LNCaP clone FGC (cell line): ENCODE measurements at regions not wholly inside any gene's neighbourhood (a gene's known extent, or its start where the extent isn't known, plus 50 kb on each side); places are given as distances from the start of the nearest gene placed in this dataset.
A peak's percentile ranks its signal among the peaks of the same experiment; 100 is the strongest.

Experiments used
- DNase-seq: peaks from one replicate; pipeline ENCODE4 v3.0.0-alpha.2; 2011; ENCODE audit warnings: low read depth
- H3K4me3 ChIP-seq: 2 replicates; pipeline ENCODE4 v1.5.1; 2011; ENCODE audit warnings: mild to moderate bottlenecking, low read depth, low read length, control low read depth
- TF ChIP-seq, protein P1 (sequence below): IDR thresholded peaks from 2 replicates; pipeline ENCODE4 v1.5.1; 2012; ENCODE audit warnings: mild to moderate bottlenecking; ENCODE audit not compliant: control insufficient read depth, insufficient read depth; ENCODE audit errors: extremely low read depth

DNA sequence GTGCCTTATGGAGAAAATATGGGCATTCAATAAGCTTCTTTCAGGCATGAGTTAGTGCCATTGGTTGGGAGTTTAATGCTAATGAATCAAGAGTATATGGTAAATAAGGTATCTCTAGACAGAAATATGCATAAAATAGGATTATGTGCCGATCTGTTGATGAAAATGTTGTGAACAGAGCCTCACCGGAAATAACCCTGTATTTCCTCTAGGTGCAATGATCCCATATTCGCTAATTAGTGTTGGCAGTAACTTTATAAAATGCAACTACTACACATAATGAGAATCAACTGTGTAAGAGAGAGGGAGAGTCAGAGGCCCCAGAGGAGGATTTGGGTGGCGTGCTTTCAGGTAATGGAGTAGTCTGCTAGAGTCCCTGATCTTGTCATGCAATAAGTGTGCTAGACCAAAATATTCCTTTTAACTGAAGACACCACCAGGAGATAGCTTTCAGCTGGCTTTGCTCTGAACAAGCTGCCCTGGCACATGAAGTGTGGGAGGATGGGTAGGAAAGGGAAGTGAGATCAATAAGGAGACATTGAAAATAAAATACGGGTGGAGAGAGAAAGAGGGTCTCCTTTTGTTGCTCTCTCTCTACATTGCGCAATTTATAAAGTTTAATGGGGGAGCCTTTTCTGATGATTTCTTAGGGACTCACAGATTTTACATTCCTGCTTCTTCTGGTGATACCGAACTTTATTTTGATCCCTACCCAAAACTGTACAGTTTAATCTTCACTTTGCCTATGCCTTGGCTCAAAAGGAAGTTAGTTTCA, 68.6 kb upstream of the PLXNC1 start:
- DNase-seq, result no peak
- TF ChIP-seq, protein P1, sequence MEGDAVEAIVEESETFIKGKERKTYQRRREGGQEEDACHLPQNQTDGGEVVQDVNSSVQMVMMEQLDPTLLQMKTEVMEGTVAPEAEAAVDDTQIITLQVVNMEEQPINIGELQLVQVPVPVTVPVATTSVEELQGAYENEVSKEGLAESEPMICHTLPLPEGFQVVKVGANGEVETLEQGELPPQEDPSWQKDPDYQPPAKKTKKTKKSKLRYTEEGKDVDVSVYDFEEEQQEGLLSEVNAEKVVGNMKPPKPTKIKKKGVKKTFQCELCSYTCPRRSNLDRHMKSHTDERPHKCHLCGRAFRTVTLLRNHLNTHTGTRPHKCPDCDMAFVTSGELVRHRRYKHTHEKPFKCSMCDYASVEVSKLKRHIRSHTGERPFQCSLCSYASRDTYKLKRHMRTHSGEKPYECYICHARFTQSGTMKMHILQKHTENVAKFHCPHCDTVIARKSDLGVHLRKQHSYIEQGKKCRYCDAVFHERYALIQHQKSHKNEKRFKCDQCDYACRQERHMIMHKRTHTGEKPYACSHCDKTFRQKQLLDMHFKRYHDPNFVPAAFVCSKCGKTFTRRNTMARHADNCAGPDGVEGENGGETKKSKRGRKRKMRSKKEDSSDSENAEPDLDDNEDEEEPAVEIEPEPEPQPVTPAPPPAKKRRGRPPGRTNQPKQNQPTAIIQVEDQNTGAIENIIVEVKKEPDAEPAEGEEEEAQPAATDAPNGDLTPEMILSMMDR, result no peak
- no peak overlapping the region for H3K4me3 ChIP-seq

DNA sequence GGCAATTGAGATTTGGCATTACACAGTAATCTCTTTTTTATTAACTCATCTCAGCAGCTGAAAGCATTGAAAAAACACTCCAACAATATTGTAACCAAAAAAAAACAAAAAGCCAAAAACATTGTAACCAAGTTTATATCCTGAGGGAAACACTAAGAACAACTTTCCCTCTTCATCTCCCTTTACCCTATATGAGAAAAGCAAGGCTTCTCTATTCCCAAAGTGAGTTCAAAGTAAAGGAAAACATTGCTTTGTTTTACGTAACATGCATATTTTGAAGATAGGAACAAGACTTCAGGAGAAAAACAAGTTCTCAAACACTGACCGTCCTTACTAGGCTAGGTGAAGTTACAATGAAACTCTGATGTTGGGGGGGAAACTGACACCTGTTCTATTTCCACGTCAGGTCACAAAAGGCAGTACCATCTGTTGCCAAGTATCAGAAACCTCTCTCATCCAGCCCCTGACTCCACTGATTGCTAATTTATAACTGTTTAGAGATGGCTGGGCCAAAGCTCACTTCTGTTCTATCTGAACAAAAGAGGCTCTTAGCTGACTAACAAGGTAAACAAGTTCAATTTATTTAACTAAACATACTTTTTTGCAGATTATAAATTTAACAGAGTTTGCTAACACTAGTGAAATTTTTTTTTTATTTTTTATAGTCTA, 67.9 kb upstream of the PLXNC1 start:
- TF ChIP-seq, protein P1, result no peak
- H3K4me3 ChIP-seq, result no peak overlapping the region
- DNase-seq, result no peak

DNA sequence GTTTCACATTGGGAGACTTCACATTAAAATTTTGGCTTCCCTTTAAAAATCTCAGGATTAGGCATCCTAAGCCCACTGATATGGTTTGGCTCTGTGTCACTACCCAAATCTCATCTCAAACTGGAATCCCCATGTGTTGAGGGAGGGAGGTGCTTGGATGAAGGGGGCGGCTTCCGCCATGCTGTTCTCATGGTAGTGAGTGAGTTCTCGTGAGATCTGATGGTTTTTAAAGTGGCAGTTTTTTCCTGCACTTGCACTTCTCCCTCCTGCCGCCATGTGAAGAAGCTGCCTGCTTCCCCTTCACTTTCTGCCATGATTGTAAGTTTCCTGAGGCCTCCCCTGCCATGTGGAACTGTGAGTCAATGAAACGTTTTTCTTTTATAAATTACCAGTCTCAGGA, 65.7 kb upstream of the PLXNC1 start:
- TF ChIP-seq, protein P1, result no peak
- DNase-seq, result no peak
- no peak overlapping the region for H3K4me3 ChIP-seq

DNA sequence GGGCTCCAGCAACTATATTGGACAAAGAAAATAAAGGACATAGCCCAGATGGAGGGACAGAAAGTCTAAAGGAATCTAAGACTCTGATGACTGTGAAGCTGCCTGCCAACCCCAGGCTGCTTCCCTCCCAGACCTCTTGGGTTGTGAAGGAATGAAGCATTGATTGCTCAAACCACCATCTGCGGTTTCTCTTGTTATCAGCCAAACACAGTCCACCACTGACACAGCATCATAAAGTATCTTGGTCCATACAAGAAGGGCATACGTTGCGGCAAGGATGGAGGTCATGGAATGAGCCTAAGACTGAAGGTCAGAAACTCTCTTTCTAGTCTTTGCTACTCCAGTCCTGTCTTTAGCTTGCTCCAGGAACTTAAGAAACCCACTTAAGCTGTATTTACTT, 58.5 kb upstream of the PLXNC1 start:
- no peak overlapping the region for H3K4me3 ChIP-seq
- TF ChIP-seq, protein P1, result no peak
- no peak for DNase-seq

DNA sequence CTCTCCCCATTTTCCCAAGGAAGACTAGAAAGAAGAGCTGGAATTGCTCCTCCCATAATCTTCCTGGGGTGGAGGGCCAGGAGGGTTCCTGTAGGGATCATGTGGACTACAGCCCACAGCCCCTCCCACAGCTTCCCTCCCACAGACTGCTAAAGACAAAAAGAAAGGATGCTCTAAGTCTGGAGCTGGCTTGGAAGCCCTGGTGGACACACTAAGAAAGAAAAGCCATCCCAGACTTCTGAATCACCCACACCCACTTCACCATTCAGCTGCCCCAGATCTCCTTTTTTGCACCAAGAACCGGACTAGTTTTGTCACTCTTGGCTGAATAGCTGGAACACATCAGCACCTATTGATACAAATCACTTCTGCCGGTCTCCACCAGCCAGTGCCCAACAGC, 56.8 kb upstream of the PLXNC1 start:
- no peak for DNase-seq
- no peak overlapping the region for H3K4me3 ChIP-seq
- TF ChIP-seq, protein P1, result no peak

DNA sequence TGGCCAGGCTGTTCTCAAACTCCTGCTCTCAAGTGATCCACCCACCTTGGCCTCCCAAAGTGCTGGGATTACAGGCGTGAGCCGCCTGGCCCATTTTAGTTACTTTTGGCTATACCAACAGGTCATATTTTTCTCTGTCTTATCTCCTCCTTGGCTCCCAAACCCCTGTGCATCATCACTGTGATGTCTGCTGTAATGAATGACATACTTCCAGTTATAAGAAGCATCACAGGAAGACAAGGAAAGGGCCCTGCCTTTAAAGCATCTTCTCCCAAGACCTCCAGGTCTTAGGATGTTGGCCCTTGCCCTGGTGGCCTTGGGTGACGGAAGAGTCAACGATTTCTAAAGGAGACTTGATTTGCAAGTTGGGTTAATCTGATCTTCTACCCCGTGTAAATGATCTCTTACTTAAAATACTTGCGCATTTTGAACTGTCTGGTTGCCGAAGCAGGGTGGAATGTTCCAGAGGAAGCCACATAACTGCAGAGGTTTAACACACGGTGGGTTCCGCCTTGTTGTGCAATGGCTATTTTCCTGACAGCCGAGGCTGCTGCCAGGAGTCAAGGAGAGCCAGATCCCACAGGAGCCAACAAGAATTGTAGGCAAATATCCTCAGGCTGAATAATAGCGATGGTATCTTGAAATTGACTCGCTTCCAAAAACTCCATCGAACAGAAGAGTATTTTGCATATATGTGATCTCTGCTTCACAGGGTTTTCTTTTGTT, 55.7 kb upstream of the PLXNC1 start:
- no peak overlapping the region for H3K4me3 ChIP-seq
- TF ChIP-seq, protein P1, result no peak
- peak; percentile 75 for DNase-seq
